Caco-2 (cell line): ENCODE measurements at regions not wholly inside any gene's neighbourhood (a gene's known extent, or its start where the extent isn't known, plus 50 kb on each side); places are given as distances from the start of the nearest gene placed in this dataset.

Experiments used
- BruUV-seq: library from RNA; stranded (reverse); fragments of 400-500 nt; replicated peaks from 2 replicates; lab custom pipeline; 2021; lab: Mats Ljungman, UMichigan
- CTCF ChIA-PET: fragments of 300-600 bp; sonication (Branson Sonifier 250); formaldehyde crosslinking; loops from one replicate; lab custom pipeline; 2022; ENCODE audit warnings: antibody characterized with exemption; lab: Charles Lee
- POLR2A ChIA-PET: fragments of 300-600 bp; sonication (Branson Sonifier 250); formaldehyde crosslinking; loops from one replicate; lab custom pipeline; 2022; ENCODE audit warnings: antibody characterized with exemption; lab: Charles Lee
- DNase-seq, 2 experiments: peaks; one replicate each; pipeline versions ENCODE4 v3.0.0 to v3.0.0-alpha.2; 2020 to 2022
- H3K27me3 ChIP-seq: replicated peaks from 2 replicates; pipeline ENCODE4 v1.6.0; 2011; ENCODE audit warnings: low read length; ENCODE audit not compliant: control insufficient read depth, insufficient read depth
- H3K36me3 ChIP-seq: 2 replicates; pipeline ENCODE4 v1.5.1; 2011; ENCODE audit warnings: low read length; ENCODE audit not compliant: control insufficient read depth, insufficient read depth
- H3K4me1 ChIP-seq: fragments of 250-450 bp; sonication (Bioruptor Pico); 2 replicates; pipeline ENCODE4 v1.5.1; 2020; ENCODE audit warnings: mild to moderate bottlenecking
- H3K4me3 ChIP-seq: 2 replicates; pipeline ENCODE4 v1.5.1; 2011; ENCODE audit warnings: low read depth, mild to moderate bottlenecking, control low read depth, low read length
- H3K9me3 ChIP-seq: fragments of 250-450 bp; sonication (Bioruptor Pico); 2 replicates; pipeline ENCODE4 v1.5.1; 2020; ENCODE audit warnings: mild to moderate bottlenecking, moderate library complexity
- H3K27ac Mint-ChIP-seq: one replicate; pipeline ENCODE4 v1.8.0; 2022; ENCODE audit warnings: mixed read lengths; ENCODE audit not compliant: unreplicated experiment
- H3K27me3 Mint-ChIP-seq: one replicate; pipeline ENCODE4 v1.8.0; 2022; ENCODE audit warnings: mixed read lengths; ENCODE audit not compliant: insufficient read depth, unreplicated experiment
- H3K36me3 Mint-ChIP-seq: one replicate; pipeline ENCODE4 v1.8.0; 2022; ENCODE audit warnings: mild to moderate bottlenecking, mixed read lengths; ENCODE audit not compliant: insufficient read depth, unreplicated experiment
- H3K4me1 Mint-ChIP-seq: one replicate; pipeline ENCODE4 v1.8.0; 2022; ENCODE audit warnings: low read depth, mixed read lengths; ENCODE audit not compliant: unreplicated experiment
- H3K4me3 Mint-ChIP-seq: one replicate; pipeline ENCODE4 v1.8.0; 2022; ENCODE audit warnings: mild to moderate bottlenecking, moderate library complexity, mixed read lengths; ENCODE audit not compliant: unreplicated experiment
- H3K9me3 Mint-ChIP-seq: one replicate; pipeline ENCODE4 v1.8.0; 2022; ENCODE audit warnings: mixed read lengths; ENCODE audit not compliant: unreplicated experiment
- intact Hi-C: fragments of 100-400 bp; cut with micrococcal nuclease; formaldehyde crosslinking; loops from one replicate; pipeline ENCODE4 v1.10.0; 2022; ENCODE audit not compliant: unreplicated experiment
- TF ChIP-seq, protein P1 (sequence below), 2 experiments: fragments of 200-600 bp in 1 of 2; IDR thresholded peaks; 1 replicate in 1 of 2; 2 replicates in 1 of 2; pipeline versions ENCODE4 v1.5.1 to v1.8.0; 2011 to 2022; ENCODE audit warnings: antibody characterized with exemption in 1 of 2, control low read depth in 1 of 2, inconsistent platforms in 1 of 2, low read depth in 1 of 2, low read length in 1 of 2, mild to moderate bottlenecking in 1 of 2, moderate library complexity in 1 of 2; ENCODE audit not compliant: insufficient read depth in 1 of 2, severe bottlenecking in 1 of 2, unreplicated experiment in 1 of 2

DNA sequence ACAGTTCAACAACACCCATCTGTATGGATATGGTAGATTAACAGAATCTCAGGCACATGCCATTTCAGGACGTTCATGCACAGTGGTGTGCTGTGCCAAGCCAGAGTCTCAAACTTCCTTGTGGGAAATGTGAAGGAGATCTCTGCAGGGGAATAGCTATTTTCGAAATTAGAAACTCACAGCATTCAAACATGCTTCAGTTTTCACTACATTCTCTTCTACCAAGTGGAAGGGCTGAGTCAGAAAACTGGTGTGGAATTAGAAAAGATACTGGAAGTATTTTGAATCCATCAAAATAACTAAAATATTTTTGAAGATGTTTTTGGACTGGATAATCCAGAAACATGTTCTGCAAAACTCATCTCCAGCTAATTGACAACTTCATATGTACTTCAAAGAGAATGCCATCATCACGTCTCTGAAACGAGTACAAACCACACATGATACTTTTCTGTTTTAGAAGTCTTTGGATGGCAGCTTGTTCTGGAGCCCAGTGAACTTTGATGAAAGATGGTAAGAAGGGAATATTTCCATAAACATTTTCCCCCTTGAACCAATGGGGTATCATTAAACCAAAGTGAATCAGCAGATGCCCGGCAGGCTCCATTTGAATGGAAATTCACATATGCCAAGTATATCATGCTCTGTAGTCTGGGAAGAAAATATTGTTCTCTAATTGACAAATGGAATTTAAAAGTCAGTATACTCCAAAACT is 616.3 kb upstream of the IGFBP3 start:
- Histone ChIP-seq H3K27me3 (no peaks in the 10 kb centered on the region), H3K4me1 (0 out of 2 replicates have a peak, but pooled peaks cover 3% of the 10 kb centered on the region), H3K4me3 (no peak overlapping the region), H3K9me3 (no peaks in the 10 kb centered on the region), H3K36me3 (no peaks in the 10 kb centered on the region)
- CTCF ChIA-PET: no interaction called here
- Mint-ChIP-seq H3K4me3 (no peak overlapping the region), H3K9me3 (no peaks in the 10 kb centered on the region), H3K36me3 (no peaks in the 10 kb centered on the region), H3K4me1 (no peaks in the 10 kb centered on the region), H3K27ac (no peak overlapping the region), H3K27me3 (peaks cover 2% of the 10 kb centered on the region)
- POLR2A ChIA-PET: no interaction called here
- no peak for DNase-seq
- TF ChIP-seq, protein P1, sequence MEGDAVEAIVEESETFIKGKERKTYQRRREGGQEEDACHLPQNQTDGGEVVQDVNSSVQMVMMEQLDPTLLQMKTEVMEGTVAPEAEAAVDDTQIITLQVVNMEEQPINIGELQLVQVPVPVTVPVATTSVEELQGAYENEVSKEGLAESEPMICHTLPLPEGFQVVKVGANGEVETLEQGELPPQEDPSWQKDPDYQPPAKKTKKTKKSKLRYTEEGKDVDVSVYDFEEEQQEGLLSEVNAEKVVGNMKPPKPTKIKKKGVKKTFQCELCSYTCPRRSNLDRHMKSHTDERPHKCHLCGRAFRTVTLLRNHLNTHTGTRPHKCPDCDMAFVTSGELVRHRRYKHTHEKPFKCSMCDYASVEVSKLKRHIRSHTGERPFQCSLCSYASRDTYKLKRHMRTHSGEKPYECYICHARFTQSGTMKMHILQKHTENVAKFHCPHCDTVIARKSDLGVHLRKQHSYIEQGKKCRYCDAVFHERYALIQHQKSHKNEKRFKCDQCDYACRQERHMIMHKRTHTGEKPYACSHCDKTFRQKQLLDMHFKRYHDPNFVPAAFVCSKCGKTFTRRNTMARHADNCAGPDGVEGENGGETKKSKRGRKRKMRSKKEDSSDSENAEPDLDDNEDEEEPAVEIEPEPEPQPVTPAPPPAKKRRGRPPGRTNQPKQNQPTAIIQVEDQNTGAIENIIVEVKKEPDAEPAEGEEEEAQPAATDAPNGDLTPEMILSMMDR (IDR thresholded peaks at IDR 0.05; ENCODE audit: insufficient read depth in 1 of 2, low read depth in 1 of 2, low read length in 1 of 2, severe bottlenecking in 1 of 2, unreplicated experiment in 1 of 2): no peak
- no TSS peak for BruUV-seq
- intact Hi-C loops: no loop called here

DNA sequence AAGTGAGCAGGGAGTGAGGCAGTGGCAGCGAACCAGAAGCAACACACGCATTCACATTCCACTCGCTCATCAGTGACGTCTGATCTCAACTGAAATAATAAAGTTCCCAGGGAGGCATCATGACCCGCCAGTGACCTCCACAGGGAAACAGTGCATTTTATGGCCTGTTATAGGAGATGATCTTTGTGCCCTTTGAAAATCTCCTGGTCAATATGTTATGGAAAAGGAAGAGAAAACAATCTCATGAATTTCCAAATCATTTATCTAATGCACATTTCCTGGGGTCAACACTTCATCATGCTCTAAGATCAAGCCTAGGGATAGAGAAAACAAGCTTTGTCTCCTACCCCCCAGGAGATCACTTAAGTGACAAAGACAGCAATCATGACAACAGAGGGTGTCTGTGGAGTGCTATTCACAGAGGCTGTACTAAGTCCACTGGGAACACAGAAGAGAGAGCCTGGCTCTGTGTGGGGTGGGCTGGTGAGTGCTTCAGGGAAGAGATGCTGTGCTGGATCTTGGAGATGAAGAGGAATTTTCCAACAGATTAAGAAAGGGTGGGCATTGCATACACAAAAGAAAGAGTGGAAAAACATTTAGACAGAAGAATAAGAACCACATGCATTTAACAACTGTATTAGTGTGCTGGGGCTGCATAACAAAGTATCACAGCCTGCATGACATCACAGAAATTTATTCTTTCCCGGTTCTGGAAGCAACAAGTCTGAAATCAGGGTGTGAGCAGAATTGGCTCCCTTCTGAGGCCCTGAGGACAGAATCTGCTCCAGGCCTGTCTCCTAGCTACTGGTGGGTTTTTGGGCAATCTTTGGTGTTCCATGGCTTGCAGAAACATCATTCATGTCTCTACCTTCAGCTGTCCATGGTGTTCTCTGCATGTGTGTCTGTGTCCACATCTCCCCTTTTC is 613.9 kb upstream of the IGFBP3 start:
- intact Hi-C loops: no loop called here
- no peaks in the 10 kb centered on the region for H3K9me3 ChIP-seq
- H3K4me1 ChIP-seq: no peaks in the 10 kb centered on the region
- DNase-seq: no peak
- H3K4me3 ChIP-seq: no peak overlapping the region
- no peak overlapping the region for H3K27ac Mint-ChIP-seq
- H3K36me3 Mint-ChIP-seq: no peaks in the 10 kb centered on the region
- no peaks in the 10 kb centered on the region for H3K4me1 Mint-ChIP-seq
- ChIA-PET CTCF (no interaction called here), POLR2A (no interaction called here)
- H3K36me3 ChIP-seq: no peaks in the 10 kb centered on the region
- no TSS peak for BruUV-seq
- H3K9me3 Mint-ChIP-seq: no peaks in the 10 kb centered on the region
- TF ChIP-seq, protein P1 (IDR thresholded peaks at IDR 0.05; ENCODE audit: insufficient read depth in 1 of 2, low read depth in 1 of 2, low read length in 1 of 2, severe bottlenecking in 1 of 2, unreplicated experiment in 1 of 2): no peak
- H3K27me3 Mint-ChIP-seq: peaks cover 2% of the 10 kb centered on the region
- H3K4me3 Mint-ChIP-seq: no peak overlapping the region
- H3K27me3 ChIP-seq: no peaks in the 10 kb centered on the region

DNA sequence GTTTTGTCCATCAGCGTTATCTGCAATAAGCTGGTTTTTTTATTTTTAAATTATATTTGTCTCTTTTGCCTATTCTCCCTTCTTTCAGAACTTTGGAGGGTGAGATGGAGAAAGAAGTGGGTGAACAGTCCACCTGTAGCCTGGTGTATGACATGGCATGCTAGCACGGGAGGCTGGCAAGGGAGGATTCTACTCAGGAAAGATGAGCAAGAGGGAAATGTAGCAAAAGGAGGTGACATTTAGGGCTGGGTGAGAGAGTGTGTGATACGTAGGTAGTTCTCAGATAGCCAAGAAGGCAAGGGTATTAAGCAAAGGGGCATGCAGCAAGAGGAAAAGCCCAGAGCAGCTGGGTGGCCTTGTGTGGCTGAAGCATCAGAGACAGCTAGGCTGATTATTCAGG is 612.9 kb upstream of the IGFBP3 start:
- no peak for DNase-seq
- Mint-ChIP-seq H3K4me1 (no peaks in the 10 kb centered on the region), H3K27ac (no peak overlapping the region), H3K27me3 (peaks cover 2% of the 10 kb centered on the region), H3K36me3 (no peaks in the 10 kb centered on the region), H3K9me3 (no peaks in the 10 kb centered on the region), H3K4me3 (no peak overlapping the region)
- ChIA-PET POLR2A (no interaction called here), CTCF (no interaction called here)
- H3K4me1 ChIP-seq: no peaks in the 10 kb centered on the region
- H3K9me3 ChIP-seq: no peaks in the 10 kb centered on the region
- H3K27me3 ChIP-seq: no peaks in the 10 kb centered on the region
- TF ChIP-seq, protein P1 (IDR thresholded peaks at IDR 0.05; ENCODE audit: insufficient read depth in 1 of 2, low read depth in 1 of 2, low read length in 1 of 2, severe bottlenecking in 1 of 2, unreplicated experiment in 1 of 2): no peak
- no TSS peak for BruUV-seq
- H3K36me3 ChIP-seq: no peaks in the 10 kb centered on the region
- intact Hi-C loops: no loop called here
- no peak overlapping the region for H3K4me3 ChIP-seq
